HG02970 (cell line): ENCODE measurements at regions not wholly inside any gene's neighbourhood (a gene's known extent, or its start where the extent isn't known, plus 50 kb on each side); places are given as distances from the start of the nearest gene placed in this dataset.
"Not testable (repeated sequence)": the region's sequence is repeated elsewhere in the genome, so short reads cannot be mapped to it uniquely, and the experiment has no call there.

ENCODE experiments used
- ATAC-seq: cut with Tn5 transposase; IDR thresholded peaks from one replicate; pipeline ENCODE4 v1.9.1; 2021; ENCODE audit warnings: mild to moderate bottlenecking, moderate library complexity, moderate number of reproducible peaks; ENCODE audit not compliant: unreplicated experiment, low FRiP score

- ATAC-seq: no peak
Measured at GRCh38 chr6:84860920-84861319, 96.5 kb upstream of the TBX18 start.

- no peak for ATAC-seq
Measured at GRCh38 chr6:84860509-84860908, 96.1 kb upstream of the TBX18 start.

- no peak for ATAC-seq
Measured at GRCh38 chr6:84854811-84855400, 90.5 kb upstream of the TBX18 start.

- ATAC-seq: no peak
Measured at GRCh38 chr6:84853901-84854300, 89.5 kb upstream of the TBX18 start.

- no peak for ATAC-seq
Measured at GRCh38 chr6:84848960-84849359, 84.6 kb upstream of the TBX18 start.

- no peak for ATAC-seq
Measured at GRCh38 chr6:84847390-84848160, 83.2 kb upstream of the TBX18 start.

- no peak for ATAC-seq
Measured at GRCh38 chr6:84842525-84843166, 78.2 kb upstream of the TBX18 start.

GRCh38 chr6:84837068-84837866, 72.9 kb upstream of the TBX18 start:
- ATAC-seq: not testable (repeated sequence)

GRCh38 chr6:84836366-84836765, 72.0 kb upstream of the TBX18 start:
- no peak for ATAC-seq

GRCh38 chr6:84835340-84835739, 70.9 kb upstream of the TBX18 start:
- no peak for ATAC-seq

GRCh38 chr6:84831924-84832323, 67.5 kb upstream of the TBX18 start:
- not testable (repeated sequence) for ATAC-seq

- no peak for ATAC-seq
Measured at GRCh38 chr6:84825461-84825860, 61.1 kb upstream of the TBX18 start.

- ATAC-seq: not testable (repeated sequence)
Measured at GRCh38 chr6:84821314-84821713, 56.9 kb upstream of the TBX18 start.

- ATAC-seq: no peak
Measured at GRCh38 chr6:84816741-84817140, 52.3 kb upstream of the TBX18 start.

- no peak for ATAC-seq
Measured at GRCh38 chr6:84815896-84816735, 51.7 kb upstream of the TBX18 start.
